MV-4-11 (cell line): ENCODE measurements at regions not wholly inside any gene's neighbourhood (a gene's known extent, or its start where the extent isn't known, plus 50 kb on each side); places are given as distances from the start of the nearest gene placed in this dataset.
"Not testable (repeated sequence)": the region's sequence is repeated elsewhere in the genome, so short reads cannot be mapped to it uniquely, and the experiment has no call there.

ENCODE experiments used
- DNase-seq: peaks from one replicate; lab custom pipeline; 2025; lab: John Stamatoyannopoulos, UW

GRCh38 chr6:40882323-40882997 is 156.6 kb downstream of the UNC5CL start:
- DNase-seq = no peak

- DNase-seq = peak; percentile 58
Observed at GRCh38 chr6:40881501-40881900, 157.5 kb downstream of the UNC5CL start.

- DNase-seq = no peak
Observed at GRCh38 chr6:40880906-40881305, 158.1 kb downstream of the UNC5CL start.

- no peak for DNase-seq
Observed at GRCh38 chr6:40879169-40879568, 159.9 kb downstream of the UNC5CL start.

GRCh38 chr6:40877362-40877761 is 161.7 kb downstream of the UNC5CL start:
- no peak for DNase-seq

DNA sequence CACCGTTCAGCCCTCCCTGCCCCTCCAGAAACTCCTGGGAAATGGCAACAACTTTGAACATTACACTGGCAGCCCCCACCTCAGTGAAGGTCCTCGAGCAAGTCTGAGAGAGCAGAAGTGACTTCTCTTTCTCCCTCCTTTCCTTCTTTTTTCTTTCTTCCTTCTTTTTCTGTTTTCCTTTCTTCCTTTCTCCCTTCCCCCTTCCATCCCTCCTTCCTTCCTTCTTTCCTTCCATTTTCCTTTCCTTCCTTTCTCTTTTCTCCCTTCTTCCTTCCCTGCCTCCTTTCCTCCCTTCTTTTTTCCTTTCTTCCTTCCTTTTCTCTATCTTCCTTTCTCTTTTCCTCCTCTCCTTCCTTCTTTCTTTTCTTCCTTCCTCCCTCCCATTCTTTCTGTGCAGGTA is 162.7 kb downstream of the UNC5CL start:
- no peak for DNase-seq

DNA sequence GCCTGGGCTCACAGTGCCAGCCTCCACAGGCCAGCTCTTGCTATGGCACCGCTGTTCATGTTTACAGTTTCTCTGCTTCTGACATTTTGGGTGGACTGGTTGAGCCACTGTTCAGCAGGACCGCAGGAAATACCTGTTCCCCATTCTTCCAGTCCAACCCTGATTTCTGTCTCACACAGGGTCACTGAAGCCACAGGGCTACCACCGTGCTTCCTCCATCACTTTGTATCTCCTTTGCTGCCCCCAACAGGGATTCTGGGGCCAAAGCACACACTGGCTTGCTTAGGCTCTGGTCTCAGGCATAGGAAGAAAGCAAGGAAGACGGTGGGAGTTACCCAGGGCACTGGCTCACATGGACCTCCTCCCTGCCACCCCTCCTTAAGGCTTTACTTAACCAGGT is 164.5 kb downstream of the UNC5CL start:
- peak; percentile 22 for DNase-seq

GRCh38 chr6:40871424-40871823 is 167.6 kb downstream of the UNC5CL start:
- no peak for DNase-seq

- DNase-seq = not testable (repeated sequence)
Observed at GRCh38 chr6:40868089-40868865, 170.7 kb downstream of the UNC5CL start.

DNA sequence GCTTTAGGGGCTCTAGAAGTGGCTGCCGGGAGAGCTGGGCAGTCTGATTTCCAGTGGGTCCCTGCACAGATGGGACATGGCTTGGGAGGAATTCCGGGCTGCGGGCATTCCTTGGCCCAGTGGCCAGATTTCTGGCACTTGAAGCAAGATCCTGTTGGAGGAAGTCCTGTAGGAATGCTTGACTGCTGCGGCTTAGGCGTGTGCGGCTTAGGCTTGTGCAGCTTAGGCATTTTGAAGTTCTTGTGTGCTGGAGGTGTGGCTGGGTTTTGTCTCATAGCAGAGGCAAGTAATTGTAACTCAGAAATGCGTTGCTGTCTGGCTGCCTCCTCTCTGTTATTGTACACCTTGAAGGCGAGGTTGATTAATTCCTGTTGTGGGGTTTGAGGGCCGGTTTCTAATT is 171.5 kb downstream of the UNC5CL start:
- not testable (repeated sequence) for DNase-seq

DNA sequence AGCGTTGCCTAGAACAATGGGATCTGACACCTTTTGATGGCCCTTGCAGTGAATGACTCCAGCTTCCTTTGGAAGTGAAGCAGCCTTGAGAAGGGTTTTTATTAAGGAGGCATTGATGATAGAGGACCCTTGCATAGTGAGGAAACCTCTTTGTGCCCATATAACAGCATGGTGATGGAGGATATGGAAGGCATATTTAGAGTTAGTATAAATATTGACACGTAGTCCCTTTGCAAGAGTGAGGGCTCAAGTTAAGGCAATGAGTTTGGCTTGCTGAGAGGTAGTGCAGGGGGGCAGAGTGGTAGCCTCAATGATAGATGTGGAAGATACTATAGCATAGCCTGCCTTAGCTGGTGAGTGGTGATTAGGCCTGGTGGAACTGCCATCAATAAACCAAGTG is 173.8 kb downstream of the UNC5CL start:
- not testable (repeated sequence) for DNase-seq

- no peak for DNase-seq
Observed at GRCh38 chr6:40860443-40860842, 178.6 kb downstream of the UNC5CL start.

GRCh38 chr6:40856271-40856670 is 182.8 kb downstream of the UNC5CL start:
- no peak for DNase-seq

- DNase-seq = no peak
Observed at GRCh38 chr6:40855168-40855880, 183.7 kb downstream of the UNC5CL start.

DNA sequence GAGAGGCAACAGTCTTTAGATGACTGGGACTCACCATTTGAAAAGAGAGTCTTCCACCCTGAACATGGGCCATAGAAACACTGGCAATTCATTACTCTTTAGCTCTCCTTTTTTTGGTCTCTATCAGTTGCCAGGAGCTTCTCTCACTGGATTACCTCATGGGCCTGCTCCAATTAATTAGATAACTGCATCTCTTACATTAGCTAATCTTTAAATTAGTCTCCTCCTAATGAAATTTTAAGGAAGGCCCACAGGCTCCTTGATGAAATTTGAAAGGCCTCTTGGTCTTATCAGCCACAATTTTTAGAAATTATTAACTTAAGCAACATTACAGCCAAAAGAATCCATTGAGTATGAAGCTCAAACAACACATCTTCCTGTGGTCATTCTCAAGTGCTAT is 184.4 kb downstream of the UNC5CL start:
- DNase-seq = no peak

- DNase-seq = peak; percentile 80
Observed at GRCh38 chr6:40852779-40853373, 186.1 kb downstream of the UNC5CL start.

DNA sequence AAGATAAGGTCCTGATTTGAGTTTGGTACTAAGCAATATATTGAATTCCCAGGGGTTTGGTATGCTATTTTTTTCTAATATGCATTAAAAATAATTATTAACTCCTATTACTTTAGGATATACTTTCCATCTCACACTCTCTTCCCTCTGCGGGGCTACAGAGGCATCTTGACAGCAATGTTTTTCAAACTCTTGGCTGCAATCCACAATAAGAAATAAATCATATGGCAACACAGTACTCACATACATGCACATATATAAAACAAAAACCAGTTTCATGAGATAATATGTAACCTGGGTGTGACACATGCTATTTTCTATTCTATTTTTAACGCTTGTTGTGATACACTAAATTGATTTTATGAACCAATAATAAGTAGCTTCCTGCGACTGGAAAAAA is 189.5 kb downstream of the UNC5CL start:
- DNase-seq = no peak

- no peak for DNase-seq
Observed at GRCh38 chr6:40848868-40849514, 190.0 kb downstream of the UNC5CL start.

- no peak for DNase-seq
Observed at GRCh38 chr6:40848038-40848437, 191.0 kb downstream of the UNC5CL start.

DNA sequence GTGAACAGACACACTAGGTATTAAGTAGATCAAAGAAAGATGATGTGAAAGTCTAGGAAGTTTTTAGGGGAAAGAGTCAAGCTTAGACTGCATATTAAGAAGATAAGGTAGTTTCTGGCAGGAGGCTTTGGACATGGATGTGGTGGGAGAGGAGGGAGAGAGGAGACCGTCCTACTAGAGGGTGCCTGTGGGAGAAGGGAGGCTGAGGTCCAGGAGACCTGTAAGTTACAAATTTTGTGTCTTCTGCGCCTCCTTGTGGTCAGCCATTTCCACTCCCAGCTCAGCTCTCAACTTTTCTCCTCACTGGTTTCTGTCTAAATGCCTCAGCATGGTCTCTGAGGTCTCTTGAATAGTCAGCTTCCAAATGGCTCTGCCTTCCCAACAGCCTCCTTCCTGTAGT is 193.5 kb downstream of the UNC5CL start:
- DNase-seq = peak; percentile 21

DNA sequence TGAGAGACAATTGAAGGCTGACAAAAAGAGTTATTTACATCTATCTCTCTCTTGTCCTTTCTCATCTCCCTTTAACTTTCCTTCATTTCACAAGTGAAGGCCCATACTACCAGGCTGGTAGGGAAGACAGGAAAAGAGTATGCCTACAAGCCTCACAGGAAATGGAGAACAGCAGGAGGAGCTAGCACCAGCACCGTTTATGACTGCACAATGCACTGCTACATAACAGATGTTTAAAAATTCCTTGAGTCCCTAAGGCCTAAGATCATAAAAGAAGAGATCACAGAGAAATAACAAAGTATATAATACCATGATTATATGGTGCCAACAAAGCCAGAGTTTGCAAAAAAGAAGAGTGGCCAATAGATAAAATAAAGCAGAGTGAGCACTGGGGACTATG is 194.8 kb downstream of the UNC5CL start:
- DNase-seq = no peak

GRCh38 chr6:40841721-40842120 is 197.3 kb downstream of the UNC5CL start:
- no peak for DNase-seq
